K562 (cell line): ENCODE measurements at regions not wholly inside any gene's neighbourhood (a gene's known extent, or its start where the extent isn't known, plus 50 kb on each side); places are given as distances from the start of the nearest gene placed in this dataset.

Source experiments
- ATAC-seq: fragments of 200-7000 bp; cut with Tn5 transposase; 3 replicates; pipeline ENCODE4 v1.9.1; 2020; ENCODE audit warnings: moderate library complexity
- BruUV-seq: library from RNA; stranded (reverse); fragments of 400-500 nt; replicated peaks from 2 replicates; lab custom pipeline; 2021; lab: Mats Ljungman, UMichigan
- CTCF ChIA-PET: fragments of 300-600 bp; formaldehyde crosslinking; extraction: SDS; loops from one replicate; lab custom pipeline; 2021; ENCODE audit warnings: low intra/inter-chr PET ratio; lab: Yijun Ruan, JAX
- POLR2A ChIA-PET: fragments of 300-600, 350-650 bp; sonication (Branson Sonifier 250); formaldehyde crosslinking; extraction: SDS; loops from one replicate; lab custom pipeline; 2021; ENCODE audit warnings: antibody characterized with exemption, inconsistent platforms; lab: Yijun Ruan, JAX
- DNase-seq, 4 experiments: peaks; one replicate each; pipeline versions ENCODE4 v3.0.0 to v3.0.0-alpha.2; 2011 to 2018; ENCODE audit warnings: low spot score in 3 of 4, mixed read lengths in 3 of 4; ENCODE audit errors: extremely low read depth in 1 of 4
- FAIRE-seq: peaks from 2 replicates; lab custom pipeline; 2011; peaks lifted over from hg19 to GRCh38; lab: Jason Lieb, UNC
- H2AFZ ChIP-seq: 2 replicates; pipeline ENCODE4 v1.6.0; 2011; ENCODE audit warnings: low read depth, low read length, control low read depth, inconsistent platforms
- H3K27ac ChIP-seq: fragments of 200-600 bp; 3 replicates; pipeline ENCODE4 v1.8.0; 2011; ENCODE audit warnings: low read depth, mild to moderate bottlenecking, control low read depth, inconsistent platforms, low read length, moderate library complexity, mixed read lengths; ENCODE audit errors: extremely low read depth
- H3K27me3 ChIP-seq, 2 experiments: fragments of 300-600 bp in 1 of 2; 2 replicates in 1 of 2; 3 replicates in 1 of 2; pipeline versions ENCODE4 v1.6.0 to v1.8.0; 2011; ENCODE audit warnings: inconsistent platforms in 2 of 2, low read length in 2 of 2, mild to moderate bottlenecking in 1 of 2, mixed read lengths in 1 of 2, moderate library complexity in 1 of 2; ENCODE audit not compliant: control insufficient read depth in 2 of 2, insufficient read depth in 2 of 2
- H3K36me3 ChIP-seq: fragments of 300-600 bp; 3 replicates; pipeline ENCODE4 v1.8.0; 2011; ENCODE audit warnings: mild to moderate bottlenecking, low read length, inconsistent platforms; ENCODE audit not compliant: control insufficient read depth, insufficient read depth
- H3K4me1 ChIP-seq, 2 experiments: fragments of 200-600 bp in 1 of 2; replicated peaks in 1 of 2; 2 replicates in 1 of 2; 3 replicates in 1 of 2; pipeline versions ENCODE4 v1.5.1 to v1.8.0; 2011; ENCODE audit warnings: inconsistent platforms in 2 of 2, low read length in 2 of 2, mild to moderate bottlenecking in 1 of 2, mixed read lengths in 1 of 2, moderate library complexity in 1 of 2; ENCODE audit not compliant: control insufficient read depth in 2 of 2, insufficient read depth in 2 of 2
- H3K4me2 ChIP-seq: 2 replicates; pipeline ENCODE4 v1.6.1; 2011; ENCODE audit warnings: low read length, control low read depth, inconsistent platforms, mixed read lengths; ENCODE audit not compliant: insufficient read depth
- H3K4me3 ChIP-seq: fragments of 200-600 bp; sonication (generic), shearing (Covaris generic); 2 replicates; pipeline ENCODE4 v1.5.1; 2016; ENCODE audit warnings: control low read depth, inconsistent platforms
- H3K79me2 ChIP-seq: fragments of 200-600 bp; 3 replicates; pipeline ENCODE4 v1.8.0; 2011; ENCODE audit warnings: low read length, inconsistent platforms; ENCODE audit not compliant: control insufficient read depth, insufficient read depth
- H3K9ac ChIP-seq, 2 experiments: 2 replicates each; pipeline versions ENCODE4 v1.6.0 to v1.6.1; 2011; ENCODE audit warnings: low read depth in 2 of 2, low read length in 2 of 2, control low read depth in 1 of 2, inconsistent platforms in 1 of 2, mild to moderate bottlenecking in 1 of 2, mixed read lengths in 1 of 2; ENCODE audit not compliant: insufficient read depth in 1 of 2
- H3K9me1 ChIP-seq: one replicate; pipeline ENCODE4 v1.6.0; 2011; ENCODE audit warnings: inconsistent platforms, mild to moderate bottlenecking, low read length, moderate library complexity; ENCODE audit not compliant: control insufficient read depth, insufficient read depth
- H3K9me3 ChIP-seq: replicated peaks from 2 replicates; pipeline ENCODE4 v1.5.1; 2011; ENCODE audit warnings: low read depth, low read length, inconsistent platforms; ENCODE audit not compliant: control insufficient read depth, insufficient read depth
- H4K20me1 ChIP-seq: replicated peaks from 2 replicates; pipeline ENCODE4 v1.6.1; 2011; ENCODE audit warnings: low read length, inconsistent platforms, mixed read lengths; ENCODE audit not compliant: control insufficient read depth, insufficient read depth
- CTCF ChIP-seq, 3 experiments: IDR thresholded peaks in 2 of 3; conservative IDR thresholded peaks in 1 of 3; 2 replicates each; pipeline ENCODE4 v1.5.1; 2011 to 2012; ENCODE audit warnings: low read length in 3 of 3, mild to moderate bottlenecking in 3 of 3, control low read depth in 2 of 3, improper control_type of control experiment in 1 of 3, inconsistent platforms in 1 of 3, low read depth in 1 of 3, mixed read lengths in 1 of 3, moderate library complexity in 1 of 3; ENCODE audit not compliant: insufficient read depth in 2 of 3
- HNRNPL ChIP-seq: fragments of 200-400 bp; formaldehyde crosslinking; IDR thresholded peaks from 2 replicates; pipeline ENCODE4 v1.6.1; 2017; ENCODE audit warnings: low read depth, mild to moderate bottlenecking, low read length
- NFE2 ChIP-seq: IDR thresholded peaks from 2 replicates; pipeline ENCODE4 v1.6.1; 2014; ENCODE audit warnings: antibody characterized with exemption, low read depth
- WGBS: fragments of 100-300 bp; shearing (Covaris generic); methylation state at CpG from one replicate; pipeline ENCODE4 v1.1.6; 2016; ENCODE audit warnings: low coverage, mixed read lengths; ENCODE audit not compliant: insufficient coverage; ENCODE audit errors: missing lambda C conversion rate; 5-methylcytosine and 5-hydroxymethylcytosine counted together
- in situ Hi-C: fragments of 300-500 bp; cut with MboI; formaldehyde crosslinking; loops from 4 replicates; pipeline ENCODE4 v1.15.0; 2018; ENCODE audit warnings: inconsistent platforms, mixed read lengths
- intact Hi-C: fragments of 100-400 bp; cut with micrococcal nuclease; formaldehyde crosslinking; loops from 2 replicates; pipeline ENCODE4 v1.14.2; 2022

- no peak overlapping the region for H3K4me3 ChIP-seq
- in situ Hi-C loops (loop anchor here (10.0 kb wide), 1 partner anchor 543 kb away; no protein-coding TSS in a partner anchor), intact Hi-C loops (no loop called here)
- no peak for ATAC-seq
- H3K4me2 ChIP-seq = no peak overlapping the region
- no TSS peak for BruUV-seq
- H2AFZ ChIP-seq = no peak overlapping the region
- POLR2A ChIA-PET = interaction anchor here (0.6 kb wide), 1 partner anchor 20 kb away, joined by 3 read pairs; no protein-coding TSS in a partner anchor
- H3K36me3 ChIP-seq = no peaks in the 10 kb centered on the region
- CTCF ChIA-PET = interaction anchor here (1.1 kb wide), 1 partner anchor 121 kb away, joined by 5 read pairs; no protein-coding TSS in a partner anchor
- peaks cover 5 to 8% of the 10 kb centered on the region in 2 experiments; a peak in 3 of 5 replicates for H3K4me1 ChIP-seq
- no peaks in the 10 kb centered on the region for H3K9me1 ChIP-seq
- peak overlapping the region in 1 of 2 experiments; percentile 74; a peak in 2 of 4 replicates for H3K9ac ChIP-seq
- no peaks in the 10 kb centered on the region for H3K9me3 ChIP-seq
- DNase-seq = no peak
- no peaks in the 10 kb centered on the region for H4K20me1 ChIP-seq
- FAIRE-seq = no peak
- H3K27ac ChIP-seq = no peak overlapping the region
- WGBS = 26% methylated on average over 12 of the region's 12 CpGs
- peaks cover 3 to 7% of the 10 kb centered on the region in 2 experiments; a peak in 3 of 5 replicates for H3K27me3 ChIP-seq
- no peaks in the 10 kb centered on the region for H3K79me2 ChIP-seq
- TF ChIP-seq HNRNPL (no peak), NFE2 (no peak), CTCF (IDR thresholded peaks at IDR 0.05 in 2 of 3, conservative IDR thresholded peaks at IDR 0.05 in 1 of 3; ENCODE audit: insufficient read depth in 2 of 3, low read depth in 1 of 3, low read length in 3 of 3) (peak in 1 of 3 experiments; percentile 16; a peak in 1 of 6 replicates)
Observed at GRCh38 chr7:101691822-101692384, 62.8 kb upstream of the MYL10 start.
